ENCODE measurements at regions not wholly inside any gene's neighbourhood (a gene's known extent, or its start where the extent isn't known, plus 50 kb on each side); places are given as distances from the start of the nearest gene placed in this dataset.

DNA sequence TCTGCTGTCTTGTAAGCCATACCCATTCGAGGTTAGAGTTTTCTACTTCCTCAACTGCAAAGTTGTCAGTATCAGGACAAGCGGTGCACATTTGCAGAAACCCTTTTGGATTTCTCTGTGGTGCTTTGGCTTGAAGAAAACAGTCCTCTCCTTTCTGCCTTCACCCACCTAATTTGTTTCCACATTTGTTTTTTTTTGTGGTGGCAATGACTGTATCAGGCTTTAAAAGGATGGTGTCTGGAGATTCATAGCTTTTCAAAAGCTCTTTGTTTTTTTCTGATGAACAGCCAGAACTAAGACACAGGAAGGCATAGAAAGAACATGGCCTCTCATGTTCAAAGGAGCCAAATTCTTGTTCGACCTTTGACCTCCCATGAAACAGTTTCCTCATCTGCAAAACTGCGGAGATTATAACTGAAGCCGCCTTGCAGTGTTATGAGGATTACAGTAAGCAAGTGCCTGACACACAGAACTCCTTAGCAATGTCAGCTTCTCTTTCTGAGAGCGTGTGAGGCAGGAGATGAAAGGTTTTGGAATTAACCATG is 270.6 kb upstream of the TBX3 start:
- H3K4me3 ChIP-seq (ENCODE audit: low read depth, low read length): no peak overlapping the region
- DNase-seq (ENCODE audit: low read depth): no peak
- TF ChIP-seq, protein P1, sequence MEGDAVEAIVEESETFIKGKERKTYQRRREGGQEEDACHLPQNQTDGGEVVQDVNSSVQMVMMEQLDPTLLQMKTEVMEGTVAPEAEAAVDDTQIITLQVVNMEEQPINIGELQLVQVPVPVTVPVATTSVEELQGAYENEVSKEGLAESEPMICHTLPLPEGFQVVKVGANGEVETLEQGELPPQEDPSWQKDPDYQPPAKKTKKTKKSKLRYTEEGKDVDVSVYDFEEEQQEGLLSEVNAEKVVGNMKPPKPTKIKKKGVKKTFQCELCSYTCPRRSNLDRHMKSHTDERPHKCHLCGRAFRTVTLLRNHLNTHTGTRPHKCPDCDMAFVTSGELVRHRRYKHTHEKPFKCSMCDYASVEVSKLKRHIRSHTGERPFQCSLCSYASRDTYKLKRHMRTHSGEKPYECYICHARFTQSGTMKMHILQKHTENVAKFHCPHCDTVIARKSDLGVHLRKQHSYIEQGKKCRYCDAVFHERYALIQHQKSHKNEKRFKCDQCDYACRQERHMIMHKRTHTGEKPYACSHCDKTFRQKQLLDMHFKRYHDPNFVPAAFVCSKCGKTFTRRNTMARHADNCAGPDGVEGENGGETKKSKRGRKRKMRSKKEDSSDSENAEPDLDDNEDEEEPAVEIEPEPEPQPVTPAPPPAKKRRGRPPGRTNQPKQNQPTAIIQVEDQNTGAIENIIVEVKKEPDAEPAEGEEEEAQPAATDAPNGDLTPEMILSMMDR (IDR thresholded peaks at IDR 0.05; ENCODE audit: control insufficient read depth, extremely low read depth, insufficient read depth): no peak

GRCh38 chr12:114952573-114953271 is 268.7 kb upstream of the TBX3 start:
- no peak overlapping the region for H3K4me3 ChIP-seq (ENCODE audit: low read depth, low read length)
- no peak for DNase-seq (ENCODE audit: low read depth)
- TF ChIP-seq, protein P1 (IDR thresholded peaks at IDR 0.05; ENCODE audit: control insufficient read depth, extremely low read depth, insufficient read depth): no peak

GRCh38 chr12:114949058-114949820 is 265.3 kb upstream of the TBX3 start:
- TF ChIP-seq, protein P1 (IDR thresholded peaks at IDR 0.05; ENCODE audit: control insufficient read depth, extremely low read depth, insufficient read depth): no peak
- DNase-seq (ENCODE audit: low read depth): no peak
- no peak overlapping the region for H3K4me3 ChIP-seq (ENCODE audit: low read depth, low read length)

GRCh38 chr12:114945351-114945750 is 261.4 kb upstream of the TBX3 start:
- H3K4me3 ChIP-seq (ENCODE audit: low read depth, low read length): no peak overlapping the region
- no peak for DNase-seq (ENCODE audit: low read depth)
- TF ChIP-seq, protein P1 (IDR thresholded peaks at IDR 0.05; ENCODE audit: control insufficient read depth, extremely low read depth, insufficient read depth): no peak

DNA sequence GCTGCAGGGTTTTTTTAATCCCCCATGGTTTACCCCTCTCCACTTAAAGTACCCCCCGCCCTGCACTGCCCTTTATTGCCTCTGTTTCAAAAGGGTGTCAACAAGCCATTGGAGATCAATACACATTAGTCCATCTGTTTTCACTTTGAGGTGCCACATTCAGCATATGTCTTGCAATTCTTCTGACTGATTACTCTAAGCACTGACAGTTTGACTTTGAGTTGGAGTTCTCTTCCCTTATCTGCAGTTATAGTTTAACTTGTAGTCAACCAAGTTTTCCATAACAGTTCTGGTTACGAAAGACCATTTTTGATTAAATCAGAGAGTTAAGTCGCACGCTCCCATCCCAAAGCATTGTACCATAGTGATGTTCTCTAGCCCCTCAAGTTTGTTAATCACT is 260.8 kb upstream of the TBX3 start:
- H3K4me3 ChIP-seq (ENCODE audit: low read depth, low read length): no peak overlapping the region
- no peak for DNase-seq (ENCODE audit: low read depth)
- TF ChIP-seq, protein P1 (IDR thresholded peaks at IDR 0.05; ENCODE audit: control insufficient read depth, extremely low read depth, insufficient read depth): no peak

DNA sequence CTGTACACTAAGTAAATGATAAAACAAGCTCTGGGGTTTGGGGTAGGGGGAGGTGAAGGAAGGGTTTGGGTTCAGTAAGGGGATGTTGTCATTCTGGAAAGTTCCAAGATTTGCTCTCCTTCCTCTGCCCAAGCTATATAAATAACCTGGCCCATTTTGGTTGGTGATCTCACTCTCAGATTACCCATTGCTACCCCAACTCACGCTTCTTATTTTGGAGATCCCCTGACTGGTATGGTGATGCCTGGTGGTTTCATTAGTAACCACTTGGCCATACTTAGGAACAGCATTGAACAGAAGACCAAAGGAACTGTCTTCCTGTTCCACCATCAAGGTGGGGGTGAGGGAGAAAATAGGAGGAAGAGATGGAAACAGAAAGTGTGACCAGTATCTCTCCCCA is 259.6 kb upstream of the TBX3 start:
- TF ChIP-seq, protein P1 (IDR thresholded peaks at IDR 0.05; ENCODE audit: control insufficient read depth, extremely low read depth, insufficient read depth): no peak
- no peak for DNase-seq (ENCODE audit: low read depth)
- no peak overlapping the region for H3K4me3 ChIP-seq (ENCODE audit: low read depth, low read length)
